HEK293T (cell line): ENCODE measurements at regions not wholly inside any gene's neighbourhood (a gene's known extent, or its start where the extent isn't known, plus 50 kb on each side); places are given as distances from the start of the nearest gene placed in this dataset.

Source experiments
- CTCF ChIA-PET: fragments of 350-600 bp; formaldehyde crosslinking; extraction: SDS; loops from one replicate; lab custom pipeline; 2021; ENCODE audit warnings: antibody characterized with exemption, inconsistent platforms; lab: Yijun Ruan, JAX
- POLR2A ChIA-PET: fragments of 350-600 bp; formaldehyde crosslinking; extraction: SDS; loops from one replicate; lab custom pipeline; 2020; ENCODE audit warnings: antibody characterized with exemption, inconsistent platforms; lab: Yijun Ruan, JAX
- DNase-seq: peaks from one replicate; pipeline ENCODE4 v3.0.0; 2012; ENCODE audit warnings: mixed read lengths; ENCODE audit errors: extremely low spot score
- ARNT ChIP-seq: fragments of 450-650 bp; IDR thresholded peaks from 2 replicates; pipeline ENCODE4 v1.6.1; 2017; ENCODE audit warnings: mild to moderate bottlenecking
- BHLHE40 ChIP-seq: fragments of 450-650 bp; IDR thresholded peaks from 2 replicates; pipeline ENCODE4 v1.6.1; 2016; ENCODE audit warnings: mild to moderate bottlenecking, moderate library complexity, borderline replicate concordance
- CTBP1 ChIP-seq: fragments of 450-650 bp; IDR thresholded peaks from 2 replicates; pipeline ENCODE4 v1.6.1; 2016; ENCODE audit warnings: borderline replicate concordance
- ELF4 ChIP-seq: fragments of 450-650 bp; IDR thresholded peaks from 2 replicates; pipeline ENCODE4 v1.6.1; 2017; ENCODE audit warnings: antibody characterized with exemption
- FOXA1 ChIP-seq: fragments of 450-650 bp; IDR thresholded peaks from 2 replicates; pipeline ENCODE4 v1.6.1; 2016; ENCODE audit warnings: mild to moderate bottlenecking
- FOXK2 ChIP-seq: fragments of 450-650 bp; IDR thresholded peaks from 2 replicates; pipeline ENCODE4 v1.6.1; 2016; ENCODE audit warnings: mild to moderate bottlenecking
- FOXM1 ChIP-seq: fragments of 450-650 bp; IDR thresholded peaks from 2 replicates; pipeline ENCODE4 v1.6.1; 2017; ENCODE audit warnings: mild to moderate bottlenecking, borderline replicate concordance
- HDGF ChIP-seq: fragments of 450-650 bp; IDR thresholded peaks from 2 replicates; pipeline ENCODE4 v1.6.1; 2017; ENCODE audit warnings: antibody characterized with exemption, borderline replicate concordance
- L3MBTL2 ChIP-seq: fragments of 450-650 bp; conservative IDR thresholded peaks from 2 replicates; pipeline ENCODE4 v1.6.1; 2016; ENCODE audit warnings: mild to moderate bottlenecking
- LEF1 ChIP-seq: fragments of 450-650 bp; IDR thresholded peaks from 2 replicates; pipeline ENCODE4 v1.6.1; 2017; ENCODE audit warnings: mild to moderate bottlenecking, borderline replicate concordance
- NFRKB ChIP-seq: fragments of 450-650 bp; IDR thresholded peaks from 2 replicates; pipeline ENCODE4 v1.6.1; 2016; ENCODE audit warnings: mild to moderate bottlenecking, moderate library complexity
- PKNOX1 ChIP-seq: fragments of 450-650 bp; IDR thresholded peaks from 2 replicates; pipeline ENCODE4 v1.6.1; 2016
- SP1 ChIP-seq: fragments of 450-650 bp; IDR thresholded peaks from 2 replicates; pipeline ENCODE4 v1.6.1; 2017
- SUZ12 ChIP-seq: fragments of 450-650 bp; IDR thresholded peaks from 2 replicates; pipeline ENCODE4 v1.6.1; 2016; ENCODE audit warnings: mild to moderate bottlenecking
- TARDBP ChIP-seq: fragments of 450-650 bp; IDR thresholded peaks from 2 replicates; pipeline ENCODE4 v1.6.1; 2016
- ZNF384 ChIP-seq: fragments of 450-650 bp; IDR thresholded peaks from 2 replicates; pipeline ENCODE4 v1.6.1; 2016

- CTCF ChIA-PET = no interaction called here
- no peak for DNase-seq
Observed at GRCh38 chr4:77342170-77342810, 185.3 kb downstream of the CCNG2 start.

GRCh38 chr4:77344001-77344400 is 187.0 kb downstream of the CCNG2 start:
- POLR2A ChIA-PET = no interaction called here
- TF ChIP-seq HDGF (no peak), FOXM1 (no peak), ARNT (no peak), SP1 (no peak), BHLHE40 (no peak), ELF4 (no peak), FOXA1 (no peak), FOXK2 (no peak), NFRKB (no peak), CTBP1 (no peak), ZNF384 (no peak)
- no peak for DNase-seq
- CTCF ChIA-PET = interaction anchor here (1.0 kb wide), 1 partner anchor 194 kb away, joined by 4 read pairs; no protein-coding TSS in a partner anchor

More at GRCh38 chr4:77342170-77342810, 185.3 kb downstream of the CCNG2 start:
- POLR2A ChIA-PET = no interaction called here
- TF ChIP-seq NFRKB = no peak
- no peak for TF ChIP-seq ELF4
- no peak for TF ChIP-seq L3MBTL2
- no peak for TF ChIP-seq FOXA1
- TF ChIP-seq FOXK2 = no peak
- no peak for TF ChIP-seq SUZ12
- TF ChIP-seq FOXM1 = no peak
- TF ChIP-seq LEF1 = no peak
- TF ChIP-seq SP1 = no peak
- no peak for TF ChIP-seq TARDBP
- TF ChIP-seq CTBP1 = no peak
- TF ChIP-seq ZNF384 = no peak
- TF ChIP-seq PKNOX1 = no peak
- TF ChIP-seq BHLHE40 = no peak
- TF ChIP-seq HDGF = no peak
- no peak for TF ChIP-seq ARNT

DNA sequence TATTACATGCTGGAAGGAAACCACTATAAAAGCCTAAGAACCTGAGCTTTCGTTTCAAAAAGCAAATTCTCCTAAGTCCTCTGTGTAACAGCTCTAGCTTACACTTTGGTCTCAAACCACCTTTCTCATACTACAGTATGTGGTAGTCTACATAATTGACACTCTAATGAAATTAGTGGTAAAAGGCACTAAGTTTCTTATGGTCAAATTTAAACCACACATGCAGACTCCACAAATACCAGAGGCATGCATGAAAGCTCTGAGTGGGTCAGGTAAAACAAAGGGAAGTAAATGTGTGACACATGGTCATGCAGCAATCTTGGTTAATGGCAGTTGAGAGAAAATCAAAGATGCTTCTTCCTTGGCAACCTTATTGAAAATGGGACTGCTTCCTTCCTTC is 187.8 kb downstream of the CCNG2 start:
- DNase-seq = no peak
- TF ChIP-seq L3MBTL2 = no peak
- no peak for TF ChIP-seq PKNOX1
- no peak for TF ChIP-seq ARNT
- no peak for TF ChIP-seq FOXK2
- no peak for TF ChIP-seq HDGF
- TF ChIP-seq LEF1 = no peak
- POLR2A ChIA-PET = no interaction called here
- CTCF ChIA-PET = interaction anchor here (1.0 kb wide), 1 partner anchor 193 kb away, joined by 4 read pairs; no protein-coding TSS in a partner anchor

- CTCF ChIA-PET = no interaction called here
- POLR2A ChIA-PET = no interaction called here
- DNase-seq = no peak
- no peak for TF ChIP-seq CTBP1
- no peak for TF ChIP-seq TARDBP
- TF ChIP-seq SUZ12 = no peak
- no peak for TF ChIP-seq BHLHE40
- no peak for TF ChIP-seq SP1
- no peak for TF ChIP-seq LEF1
- TF ChIP-seq HDGF = no peak
- no peak for TF ChIP-seq FOXK2
- TF ChIP-seq FOXM1 = no peak
- TF ChIP-seq L3MBTL2 = no peak
- TF ChIP-seq PKNOX1 = no peak
- TF ChIP-seq ZNF384 = no peak
- TF ChIP-seq ARNT = no peak
- no peak for TF ChIP-seq NFRKB
- no peak for TF ChIP-seq FOXA1
- TF ChIP-seq ELF4 = no peak
Observed at GRCh38 chr4:77347351-77347966, 190.5 kb downstream of the CCNG2 start.

- POLR2A ChIA-PET = no interaction called here
- CTCF ChIA-PET = no interaction called here
- TF ChIP-seq BHLHE40 (no peak), PKNOX1 (no peak), SUZ12 (no peak), ZNF384 (no peak), L3MBTL2 (no peak), ELF4 (no peak), HDGF (no peak), FOXM1 (no peak), CTBP1 (no peak), FOXK2 (no peak), ARNT (no peak), NFRKB (no peak), LEF1 (no peak), SP1 (no peak), TARDBP (no peak), FOXA1 (no peak)
- DNase-seq = no peak
Observed at GRCh38 chr4:77348815-77349214, 191.8 kb downstream of the CCNG2 start.
